RCC 7860 (cell line): ENCODE measurements at regions not wholly inside any gene's neighbourhood (a gene's known extent, or its start where the extent isn't known, plus 50 kb on each side); places are given as distances from the start of the nearest gene placed in this dataset.
"Not testable (repeated sequence)": the region's sequence is repeated elsewhere in the genome, so short reads cannot be mapped to it uniquely, and the experiment has no call there.

Experiments
- DNase-seq: peaks from one replicate; pipeline ENCODE4 v3.0.0-alpha.2; 2015; ENCODE audit warnings: low spot score
- FAIRE-seq: peaks from 2 replicates; lab custom pipeline; 2012; peaks lifted over from hg19 to GRCh38; lab: Jason Lieb, UNC

GRCh38 chr14:81738946-81739659, 205.4 kb upstream of the SEL1L start:
- DNase-seq (no peak), FAIRE-seq (no peak)

GRCh38 chr14:81743605-81744004, 210.0 kb upstream of the SEL1L start:
- DNase-seq (no peak), FAIRE-seq (no peak)

GRCh38 chr14:81751198-81751597, 217.5 kb upstream of the SEL1L start:
- FAIRE-seq (no peak), DNase-seq (no peak)

- FAIRE-seq = no peak
- no peak for DNase-seq
Measured at GRCh38 chr14:81759541-81759940, 225.9 kb upstream of the SEL1L start.

- no peak for FAIRE-seq
- no peak for DNase-seq
Measured at GRCh38 chr14:81765651-81766275, 232.1 kb upstream of the SEL1L start.

- DNase-seq = no peak
- no peak for FAIRE-seq
Measured at GRCh38 chr14:81766321-81766915, 232.8 kb upstream of the SEL1L start.

GRCh38 chr14:81767266-81767995, 233.8 kb upstream of the SEL1L start:
- DNase-seq (no peak), FAIRE-seq (no peak)

- no peak for FAIRE-seq
Measured at GRCh38 chr14:81771651-81772275, 238.1 kb upstream of the SEL1L start.

GRCh38 chr14:81772381-81772780, 238.7 kb upstream of the SEL1L start:
- no peak for DNase-seq
- no peak for FAIRE-seq

More at GRCh38 chr14:81771651-81772275, 238.1 kb upstream of the SEL1L start:
- DNase-seq = no peak

GRCh38 chr14:81776531-81776930, 242.9 kb upstream of the SEL1L start:
- FAIRE-seq = no peak
- no peak for DNase-seq

GRCh38 chr14:81781798-81782197, 248.1 kb upstream of the SEL1L start:
- FAIRE-seq, DNase-seq: not testable (repeated sequence)

- DNase-seq (no peak), FAIRE-seq (no peak)
Measured at GRCh38 chr14:81784084-81784483, 250.4 kb upstream of the SEL1L start.

- no peak for DNase-seq
- no peak for FAIRE-seq
Measured at GRCh38 chr14:81797315-81797714, 263.7 kb upstream of the SEL1L start.

- DNase-seq (no peak), FAIRE-seq (no peak)
Measured at GRCh38 chr14:81801921-81802320, 268.3 kb upstream of the SEL1L start.

- FAIRE-seq = no peak
Measured at GRCh38 chr14:81802341-81802740, 268.7 kb upstream of the SEL1L start.

GRCh38 chr14:81805785-81806184, 272.1 kb upstream of the SEL1L start:
- DNase-seq = no peak

More at GRCh38 chr14:81802341-81802740, 268.7 kb upstream of the SEL1L start:
- DNase-seq = no peak

GRCh38 chr14:81811705-81812269, 278.1 kb upstream of the SEL1L start:
- no peak for DNase-seq
- FAIRE-seq = no peak

More at GRCh38 chr14:81805785-81806184, 272.1 kb upstream of the SEL1L start:
- no peak for FAIRE-seq

GRCh38 chr14:81818271-81818670, 284.6 kb upstream of the SEL1L start:
- FAIRE-seq (no peak), DNase-seq (no peak)

GRCh38 chr14:81819344-81819743, 285.7 kb upstream of the SEL1L start:
- DNase-seq (no peak), FAIRE-seq (no peak)

GRCh38 chr14:81819910-81820309, 286.3 kb upstream of the SEL1L start:
- FAIRE-seq = no peak

GRCh38 chr14:81826081-81826480, 292.4 kb upstream of the SEL1L start:
- FAIRE-seq (no peak), DNase-seq (no peak)

More at GRCh38 chr14:81819910-81820309, 286.3 kb upstream of the SEL1L start:
- DNase-seq = no peak
